GM12878 (cell line): ENCODE measurements at regions not wholly inside any gene's neighbourhood (a gene's known extent, or its start where the extent isn't known, plus 50 kb on each side); places are given as distances from the start of the nearest gene placed in this dataset.

Experiments used
- ATAC-seq: fragments of 200-7000 bp; cut with Tn5 transposase; 3 replicates; pipeline ENCODE4 v1.9.1; 2020; ENCODE audit warnings: mild to moderate bottlenecking, moderate library complexity
- BruUV-seq: library from RNA; stranded (reverse); fragments of 400-500 nt; replicated peaks from 2 replicates; lab custom pipeline; 2021; lab: Mats Ljungman, UMichigan
- CTCF ChIA-PET: fragments of 300-600 bp; sonication (Branson Sonifier 250); formaldehyde crosslinking; extraction: SDS; loops from one replicate; lab custom pipeline; 2021; ENCODE audit warnings: inconsistent platforms; lab: Yijun Ruan, JAX
- POLR2A ChIA-PET: fragments of 350-600 bp; formaldehyde crosslinking; extraction: SDS; loops from one replicate; lab custom pipeline; 2021; ENCODE audit warnings: inconsistent platforms; lab: Charles Lee
- RAD21 ChIA-PET: fragments of 300-600 bp; sonication (Branson Sonifier 250); formaldehyde crosslinking; loops from one replicate; lab custom pipeline; 2023; ENCODE audit warnings: antibody characterized with exemption; ENCODE audit not compliant: unreplicated experiment; lab: Charles Lee
- SMC1A ChIA-PET: fragments of 300-600 bp; sonication (Branson Sonifier 250); formaldehyde crosslinking; loops from one replicate; lab custom pipeline; 2023; ENCODE audit not compliant: unreplicated experiment, uncharacterized antibody; lab: Charles Lee
- DNase-seq: peaks from one replicate; pipeline ENCODE4 v3.0.0-alpha.2; 2011; ENCODE audit warnings: low read depth, low spot score
- FAIRE-seq: peaks from 3 replicates; lab custom pipeline; 2011; peaks lifted over from hg19 to GRCh38; lab: Jason Lieb, UNC
- H2AFZ ChIP-seq: 2 replicates; pipeline ENCODE4 v1.6.0; 2011; ENCODE audit warnings: low read depth, low read length, control low read depth; ENCODE audit not compliant: control insufficient read depth
- H3K27ac ChIP-seq: 2 replicates; pipeline ENCODE4 v1.5.1; 2011; ENCODE audit warnings: control low read depth; ENCODE audit not compliant: control insufficient read depth, insufficient read depth
- H3K27me3 ChIP-seq, 2 experiments: replicated peaks in 1 of 2; 2 replicates each; pipeline versions ENCODE4 v1.6.0 to v1.6.1; 2011; ENCODE audit warnings: low read length in 1 of 2; ENCODE audit not compliant: control insufficient read depth in 2 of 2, insufficient read depth in 2 of 2
- H3K36me3 ChIP-seq, 2 experiments: 2 replicates each; pipeline ENCODE4 v1.5.1; 2011; ENCODE audit warnings: low read length in 1 of 2; ENCODE audit not compliant: control insufficient read depth in 2 of 2, insufficient read depth in 2 of 2
- H3K4me1 ChIP-seq: 2 replicates; pipeline ENCODE4 v1.6.1; 2011; ENCODE audit warnings: mild to moderate bottlenecking, low read length, moderate library complexity, mixed read lengths; ENCODE audit not compliant: control insufficient read depth, insufficient read depth
- H3K4me2 ChIP-seq: 2 replicates; pipeline ENCODE4 v1.6.0; 2011; ENCODE audit warnings: control low read depth; ENCODE audit not compliant: control insufficient read depth, insufficient read depth
- H3K4me3 ChIP-seq: fragments of 200-600 bp; sonication (generic); 2 replicates; pipeline ENCODE4 v1.5.1; 2016
- H3K79me2 ChIP-seq: 2 replicates; pipeline ENCODE4 v1.6.0; 2011; ENCODE audit warnings: low read length; ENCODE audit not compliant: control insufficient read depth, insufficient read depth
- H3K9ac ChIP-seq: 2 replicates; pipeline ENCODE4 v1.8.0; 2011; ENCODE audit warnings: low read length, control low read depth, mixed read lengths; ENCODE audit not compliant: control insufficient read depth, insufficient read depth
- H3K9me3 ChIP-seq: replicated peaks from 3 replicates; pipeline ENCODE4 v1.5.1; 2011; ENCODE audit warnings: mild to moderate bottlenecking, low read length; ENCODE audit not compliant: control insufficient read depth, insufficient read depth
- H4K20me1 ChIP-seq: 2 replicates; pipeline ENCODE4 v1.6.0; 2011; ENCODE audit not compliant: control insufficient read depth, insufficient read depth
- ATF3 ChIP-seq: IDR thresholded peaks from 2 replicates; pipeline ENCODE4 v1.6.1; 2011; ENCODE audit warnings: low read depth, mild to moderate bottlenecking, low read length, moderate library complexity, borderline replicate concordance; ENCODE audit errors: extremely low read depth
- ATF7 ChIP-seq: fragments of 450-650 bp; IDR thresholded peaks from 2 replicates; pipeline ENCODE4 v1.6.1; 2016; ENCODE audit warnings: low read depth, mild to moderate bottlenecking
- BRCA1 ChIP-seq: IDR thresholded peaks from 2 replicates; pipeline ENCODE4 v1.6.1; 2011; ENCODE audit warnings: low read depth, low read length, improper control_type of control experiment
- CHD1 ChIP-seq: IDR thresholded peaks from 2 replicates; pipeline ENCODE4 v1.6.1; 2012; ENCODE audit warnings: low read depth, low read length, improper control_type of control experiment
- CREB1 ChIP-seq: IDR thresholded peaks from 2 replicates; pipeline ENCODE4 v1.6.1; 2012; ENCODE audit warnings: low read depth, mild to moderate bottlenecking, inconsistent platforms
- EED ChIP-seq: sonication (generic); IDR thresholded peaks from 2 replicates; pipeline ENCODE4 v1.6.1; 2016; ENCODE audit warnings: antibody characterized with exemption, low read depth
- ETV6 ChIP-seq, 2 experiments: fragments of 450-650 bp in 1 of 2; IDR thresholded peaks in 1 of 2; conservative IDR thresholded peaks in 1 of 2; 2 replicates each; pipeline ENCODE4 v1.6.1; 2014; ENCODE audit warnings: antibody characterized with exemption in 1 of 2, borderline replicate concordance in 1 of 2, low read depth in 1 of 2, mild to moderate bottlenecking in 1 of 2, moderate library complexity in 1 of 2
- KAT2A ChIP-seq: conservative IDR thresholded peaks from 2 replicates; pipeline ENCODE4 v1.6.1; 2011; ENCODE audit warnings: low read depth, low read length; ENCODE audit not compliant: control insufficient read depth
- LARP7 ChIP-seq: fragments of 450-650 bp; IDR thresholded peaks from 2 replicates; pipeline ENCODE4 v1.6.1; 2017; ENCODE audit warnings: mild to moderate bottlenecking
- SREBF2 ChIP-seq: IDR thresholded peaks from 2 replicates; pipeline ENCODE4 v1.6.1; 2012; ENCODE audit warnings: mild to moderate bottlenecking, low read length
- TAF1 ChIP-seq: IDR thresholded peaks from 2 replicates; pipeline ENCODE4 v1.6.1; 2011; ENCODE audit warnings: mild to moderate bottlenecking, low read depth, low read length, borderline replicate concordance
- YY1 ChIP-seq: IDR thresholded peaks from 2 replicates; pipeline ENCODE4 v1.6.1; 2011; ENCODE audit warnings: low read depth, mild to moderate bottlenecking, low read length
- WGBS: methylation state at CpG from one replicate; pipeline ENCODE4 v1.1.6; 2016; ENCODE audit warnings: low lambda C conversion rate; ENCODE audit not compliant: insufficient replicate concordance, insufficient coverage; ENCODE audit errors: missing lambda C conversion rate; 5-methylcytosine and 5-hydroxymethylcytosine counted together
- in situ Hi-C: fragments of 300-500 bp; cut with MboI; formaldehyde crosslinking; loops from 9 replicates; pipeline ENCODE4 v1.14.3; 2018; ENCODE audit warnings: mixed read lengths
- intact Hi-C: fragments of 100-400 bp; cut with micrococcal nuclease; formaldehyde crosslinking; loops from one replicate; pipeline ENCODE4 v1.14.2; 2022; ENCODE audit not compliant: unreplicated experiment
- TF ChIP-seq, protein P1 (sequence below): fragments of 450-650 bp; IDR thresholded peaks from 2 replicates; pipeline ENCODE4 v1.6.1; 2017; ENCODE audit warnings: borderline replicate concordance
- TF ChIP-seq, protein P2 (sequence below): fragments of 450-650 bp; IDR thresholded peaks from 2 replicates; pipeline ENCODE4 v1.6.1; 2016; ENCODE audit warnings: mild to moderate bottlenecking
- TF ChIP-seq, protein P3 (sequence below): fragments of 450-650 bp; formaldehyde crosslinking; IDR thresholded peaks from 2 replicates; pipeline ENCODE4 v1.4.0; 2020; ENCODE audit warnings: mild to moderate bottlenecking, moderate library complexity

DNA sequence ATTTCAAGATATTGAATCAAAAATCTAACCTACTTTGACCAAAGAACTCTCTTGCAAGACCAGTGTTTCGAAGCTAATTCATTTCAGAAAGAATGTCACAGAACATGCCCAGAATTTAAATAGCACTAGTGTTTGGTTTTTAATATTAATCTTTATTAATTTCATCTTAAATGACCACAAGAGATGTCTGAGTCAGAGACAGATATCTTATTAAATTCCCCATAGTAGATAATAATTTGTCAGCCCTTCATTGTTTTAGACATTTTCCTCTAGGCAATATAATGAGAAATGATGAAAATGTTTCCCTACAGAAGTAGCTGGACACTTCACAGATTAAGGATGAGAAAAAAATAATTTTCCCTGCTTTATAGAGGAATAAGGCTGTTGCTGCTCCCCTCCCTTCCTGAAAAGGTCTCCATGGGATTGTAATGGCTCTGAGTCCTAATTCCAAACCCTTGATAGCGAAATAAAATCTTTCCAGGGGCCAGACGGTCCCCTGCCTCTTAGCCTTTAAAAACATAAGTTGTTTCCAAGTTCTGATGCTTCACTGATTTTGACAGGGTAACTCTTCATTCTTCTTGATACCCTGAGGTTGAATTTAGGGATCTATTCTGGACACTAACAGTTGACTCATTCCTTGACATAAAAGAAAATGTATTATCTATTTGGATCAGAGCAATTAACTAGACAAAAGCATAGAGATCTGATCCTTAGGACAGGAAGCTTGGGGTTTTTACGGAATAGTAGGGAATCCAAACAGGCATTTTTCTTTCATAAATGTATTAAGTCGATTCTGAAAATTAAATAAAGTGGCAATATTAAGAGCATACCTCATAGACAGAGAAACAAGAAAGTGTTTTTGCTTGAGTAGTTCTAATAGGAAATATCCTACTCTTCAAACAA lies 820.8 kb downstream of the BRINP3 start (continued):
- TF ChIP-seq, protein P1, sequence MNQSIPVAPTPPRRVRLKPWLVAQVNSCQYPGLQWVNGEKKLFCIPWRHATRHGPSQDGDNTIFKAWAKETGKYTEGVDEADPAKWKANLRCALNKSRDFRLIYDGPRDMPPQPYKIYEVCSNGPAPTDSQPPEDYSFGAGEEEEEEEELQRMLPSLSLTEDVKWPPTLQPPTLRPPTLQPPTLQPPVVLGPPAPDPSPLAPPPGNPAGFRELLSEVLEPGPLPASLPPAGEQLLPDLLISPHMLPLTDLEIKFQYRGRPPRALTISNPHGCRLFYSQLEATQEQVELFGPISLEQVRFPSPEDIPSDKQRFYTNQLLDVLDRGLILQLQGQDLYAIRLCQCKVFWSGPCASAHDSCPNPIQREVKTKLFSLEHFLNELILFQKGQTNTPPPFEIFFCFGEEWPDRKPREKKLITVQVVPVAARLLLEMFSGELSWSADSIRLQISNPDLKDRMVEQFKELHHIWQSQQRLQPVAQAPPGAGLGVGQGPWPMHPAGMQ: no peak
- TF ChIP-seq BRCA1: no peak
- no peak for TF ChIP-seq TAF1

GRCh38 chr1:189657715-189658114 lies 819.9 kb downstream of the BRINP3 start:
- Histone ChIP-seq H4K20me1 (no peaks in the 10 kb centered on the region), H3K4me1 (no peaks in the 10 kb centered on the region), H3K4me3 (no peak overlapping the region), H3K27me3 (no peaks in the 10 kb centered on the region), H2AFZ (no peak overlapping the region), H3K27ac (no peak overlapping the region), H3K4me2 (no peak overlapping the region), H3K9ac (no peak overlapping the region), H3K9me3 (no peaks in the 10 kb centered on the region), H3K36me3 (no peaks in the 10 kb centered on the region), H3K79me2 (no peaks in the 10 kb centered on the region)
- ATAC-seq: no peak
- WGBS: 33% methylated on average over 6 of the region's 6 CpGs
- intact Hi-C loops: no loop called here
- SMC1A ChIA-PET: interaction anchor here (1.0 kb wide), 1 partner anchor 38 kb away, joined by 3 read pairs; no protein-coding TSS in a partner anchor
- RAD21 ChIA-PET: no interaction called here
- DNase-seq: no peak
- in situ Hi-C loops: no loop called here
- CTCF ChIA-PET: no interaction called here
- POLR2A ChIA-PET: no interaction called here
- FAIRE-seq: no peak
- no TSS peak for BruUV-seq
- TF ChIP-seq EED: no peak
- TF ChIP-seq, protein P2, sequence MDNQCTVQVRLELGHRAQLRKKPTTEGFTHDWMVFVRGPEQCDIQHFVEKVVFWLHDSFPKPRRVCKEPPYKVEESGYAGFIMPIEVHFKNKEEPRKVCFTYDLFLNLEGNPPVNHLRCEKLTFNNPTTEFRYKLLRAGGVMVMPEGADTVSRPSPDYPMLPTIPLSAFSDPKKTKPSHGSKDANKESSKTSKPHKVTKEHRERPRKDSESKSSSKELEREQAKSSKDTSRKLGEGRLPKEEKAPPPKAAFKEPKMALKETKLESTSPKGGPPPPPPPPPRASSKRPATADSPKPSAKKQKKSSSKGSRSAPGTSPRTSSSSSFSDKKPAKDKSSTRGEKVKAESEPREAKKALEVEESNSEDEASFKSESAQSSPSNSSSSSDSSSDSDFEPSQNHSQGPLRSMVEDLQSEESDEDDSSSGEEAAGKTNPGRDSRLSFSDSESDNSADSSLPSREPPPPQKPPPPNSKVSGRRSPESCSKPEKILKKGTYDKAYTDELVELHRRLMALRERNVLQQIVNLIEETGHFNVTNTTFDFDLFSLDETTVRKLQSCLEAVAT: no peak
- TF ChIP-seq ETV6 (conservative IDR thresholded peaks at IDR 0.05 in 1 of 2, IDR thresholded peaks at IDR 0.05 in 1 of 2; ENCODE audit: borderline replicate concordance in 1 of 2, low read depth in 1 of 2): no peak
- TF ChIP-seq, protein P3, sequence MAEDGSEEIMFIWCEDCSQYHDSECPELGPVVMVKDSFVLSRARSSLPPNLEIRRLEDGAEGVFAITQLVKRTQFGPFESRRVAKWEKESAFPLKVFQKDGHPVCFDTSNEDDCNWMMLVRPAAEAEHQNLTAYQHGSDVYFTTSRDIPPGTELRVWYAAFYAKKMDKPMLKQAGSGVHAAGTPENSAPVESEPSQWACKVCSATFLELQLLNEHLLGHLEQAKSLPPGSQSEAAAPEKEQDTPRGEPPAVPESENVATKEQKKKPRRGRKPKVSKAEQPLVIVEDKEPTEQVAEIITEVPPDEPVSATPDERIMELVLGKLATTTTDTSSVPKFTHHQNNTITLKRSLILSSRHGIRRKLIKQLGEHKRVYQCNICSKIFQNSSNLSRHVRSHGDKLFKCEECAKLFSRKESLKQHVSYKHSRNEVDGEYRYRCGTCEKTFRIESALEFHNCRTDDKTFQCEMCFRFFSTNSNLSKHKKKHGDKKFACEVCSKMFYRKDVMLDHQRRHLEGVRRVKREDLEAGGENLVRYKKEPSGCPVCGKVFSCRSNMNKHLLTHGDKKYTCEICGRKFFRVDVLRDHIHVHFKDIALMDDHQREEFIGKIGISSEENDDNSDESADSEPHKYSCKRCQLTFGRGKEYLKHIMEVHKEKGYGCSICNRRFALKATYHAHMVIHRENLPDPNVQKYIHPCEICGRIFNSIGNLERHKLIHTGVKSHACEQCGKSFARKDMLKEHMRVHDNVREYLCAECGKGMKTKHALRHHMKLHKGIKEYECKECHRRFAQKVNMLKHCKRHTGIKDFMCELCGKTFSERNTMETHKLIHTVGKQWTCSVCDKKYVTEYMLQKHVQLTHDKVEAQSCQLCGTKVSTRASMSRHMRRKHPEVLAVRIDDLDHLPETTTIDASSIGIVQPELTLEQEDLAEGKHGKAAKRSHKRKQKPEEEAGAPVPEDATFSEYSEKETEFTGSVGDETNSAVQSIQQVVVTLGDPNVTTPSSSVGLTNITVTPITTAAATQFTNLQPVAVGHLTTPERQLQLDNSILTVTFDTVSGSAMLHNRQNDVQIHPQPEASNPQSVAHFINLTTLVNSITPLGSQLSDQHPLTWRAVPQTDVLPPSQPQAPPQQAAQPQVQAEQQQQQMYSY (CRISPR knock-in tag): no peak
- no peak for TF ChIP-seq ATF3
- no peak for TF ChIP-seq KAT2A
- no peak for TF ChIP-seq CREB1
- TF ChIP-seq SREBF2: no peak
- no peak for TF ChIP-seq YY1
- no peak for TF ChIP-seq LARP7
- TF ChIP-seq ATF7: no peak
- TF ChIP-seq CHD1: no peak
